Femur (tissue), 1 donor: ENCODE measurements at regions not wholly inside any gene's neighbourhood (a gene's known extent, or its start where the extent isn't known, plus 50 kb on each side); places are given as distances from the start of the nearest gene placed in this dataset.

ENCODE experiments used
- DNase-seq: peaks from one replicate; pipeline ENCODE4 v3.0.0-alpha.2; 2017

- DNase-seq: no peak
Observed at GRCh38 chr18:61107113-61107512, 226.1 kb upstream of the CDH20 start.

GRCh38 chr18:61108706-61109105 lies 224.5 kb upstream of the CDH20 start:
- no peak for DNase-seq

- DNase-seq: no peak
Observed at GRCh38 chr18:61123309-61123708, 209.9 kb upstream of the CDH20 start.

- no peak for DNase-seq
Observed at GRCh38 chr18:61127714-61128467, 205.3 kb upstream of the CDH20 start.

GRCh38 chr18:61129001-61129400 lies 204.2 kb upstream of the CDH20 start:
- DNase-seq: no peak

- DNase-seq: no peak
Observed at GRCh38 chr18:61132031-61132430, 201.2 kb upstream of the CDH20 start.

- no peak for DNase-seq
Observed at GRCh38 chr18:61133783-61134182, 199.4 kb upstream of the CDH20 start.

GRCh38 chr18:61136711-61137251 lies 196.4 kb upstream of the CDH20 start:
- no peak for DNase-seq

GRCh38 chr18:61141691-61142090 lies 191.5 kb upstream of the CDH20 start:
- DNase-seq: no peak

GRCh38 chr18:61148322-61148721 lies 184.9 kb upstream of the CDH20 start:
- DNase-seq: no peak

- DNase-seq: no peak
Observed at GRCh38 chr18:61149786-61150185, 183.4 kb upstream of the CDH20 start.

- DNase-seq: no peak
Observed at GRCh38 chr18:61153571-61153970, 179.7 kb upstream of the CDH20 start.

- no peak for DNase-seq
Observed at GRCh38 chr18:61154866-61155265, 178.4 kb upstream of the CDH20 start.

- DNase-seq: no peak
Observed at GRCh38 chr18:61155586-61155985, 177.6 kb upstream of the CDH20 start.

- no peak for DNase-seq
Observed at GRCh38 chr18:61157451-61157850, 175.8 kb upstream of the CDH20 start.

- DNase-seq: no peak
Observed at GRCh38 chr18:61159246-61159645, 174.0 kb upstream of the CDH20 start.

GRCh38 chr18:61164321-61164720 lies 168.9 kb upstream of the CDH20 start:
- no peak for DNase-seq

- no peak for DNase-seq
Observed at GRCh38 chr18:61167902-61168301, 165.3 kb upstream of the CDH20 start.

GRCh38 chr18:61169386-61169785 lies 163.8 kb upstream of the CDH20 start:
- DNase-seq: no peak

GRCh38 chr18:61172624-61173023 lies 160.6 kb upstream of the CDH20 start:
- DNase-seq: no peak

GRCh38 chr18:61173554-61173953 lies 159.7 kb upstream of the CDH20 start:
- DNase-seq: no peak

- DNase-seq: no peak
Observed at GRCh38 chr18:61183798-61184197, 149.4 kb upstream of the CDH20 start.

- no peak for DNase-seq
Observed at GRCh38 chr18:61187971-61188370, 145.3 kb upstream of the CDH20 start.

GRCh38 chr18:61189376-61189775 lies 143.9 kb upstream of the CDH20 start:
- no peak for DNase-seq

GRCh38 chr18:61194726-61195125 lies 138.5 kb upstream of the CDH20 start:
- no peak for DNase-seq
